ENCODE measurements at regions not wholly inside any gene's neighbourhood (a gene's known extent, or its start where the extent isn't known, plus 50 kb on each side); places are given as distances from the start of the nearest gene placed in this dataset.
"Not testable (repeated sequence)": the region's sequence is repeated elsewhere in the genome, so short reads cannot be mapped to it uniquely, and the experiment has no call there.

DNA sequence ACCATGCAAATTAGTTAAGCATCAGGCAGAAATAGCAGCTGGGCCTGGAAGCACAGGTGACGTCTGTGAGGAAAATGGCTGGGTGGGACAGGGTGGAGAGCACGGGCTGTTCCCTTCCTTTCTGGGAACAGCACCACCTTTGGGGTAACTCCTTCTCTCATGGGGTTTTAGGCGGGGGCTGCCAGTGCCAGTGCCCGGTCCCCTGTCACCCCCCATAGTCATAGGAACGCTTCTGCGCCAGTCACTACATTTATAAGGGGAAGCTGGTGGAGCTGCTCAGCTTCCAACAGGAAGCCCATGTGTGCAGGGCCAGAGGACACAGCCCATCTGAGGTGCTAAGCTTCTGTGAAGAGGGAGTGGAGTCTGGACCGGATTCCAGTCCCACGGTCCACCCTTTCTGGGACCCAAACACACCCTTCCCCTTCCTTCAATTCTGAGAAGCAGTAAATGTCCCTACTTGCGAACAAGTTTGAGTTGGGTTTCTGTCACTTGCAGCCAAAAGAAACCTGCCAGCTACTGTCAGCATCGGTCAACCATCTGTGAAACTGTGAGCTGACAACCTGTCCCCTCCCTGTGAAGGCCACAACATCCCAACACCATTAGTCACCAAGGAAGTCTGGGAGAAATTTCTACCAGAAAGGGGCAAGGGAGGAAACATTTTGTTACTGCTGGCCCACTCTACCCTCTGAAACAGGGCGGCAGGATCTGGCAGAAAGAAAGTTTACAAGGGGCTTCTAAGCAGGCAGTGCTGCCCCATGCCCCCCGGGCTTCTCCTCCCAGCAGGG lies 86.0 kb upstream of the AMZ2 start:
- no peak for DNase-seq
- Histone ChIP-seq H3K4me3 (no peak overlapping the region), H3K27me3 (no peaks in the 10 kb centered on the region), H3K9me3 (no peaks in the 10 kb centered on the region), H3K36me3 (no peaks in the 10 kb centered on the region), H3K27ac (no peak overlapping the region), H3K4me1 (no peaks in the 10 kb centered on the region)
- TF ChIP-seq, protein P1, sequence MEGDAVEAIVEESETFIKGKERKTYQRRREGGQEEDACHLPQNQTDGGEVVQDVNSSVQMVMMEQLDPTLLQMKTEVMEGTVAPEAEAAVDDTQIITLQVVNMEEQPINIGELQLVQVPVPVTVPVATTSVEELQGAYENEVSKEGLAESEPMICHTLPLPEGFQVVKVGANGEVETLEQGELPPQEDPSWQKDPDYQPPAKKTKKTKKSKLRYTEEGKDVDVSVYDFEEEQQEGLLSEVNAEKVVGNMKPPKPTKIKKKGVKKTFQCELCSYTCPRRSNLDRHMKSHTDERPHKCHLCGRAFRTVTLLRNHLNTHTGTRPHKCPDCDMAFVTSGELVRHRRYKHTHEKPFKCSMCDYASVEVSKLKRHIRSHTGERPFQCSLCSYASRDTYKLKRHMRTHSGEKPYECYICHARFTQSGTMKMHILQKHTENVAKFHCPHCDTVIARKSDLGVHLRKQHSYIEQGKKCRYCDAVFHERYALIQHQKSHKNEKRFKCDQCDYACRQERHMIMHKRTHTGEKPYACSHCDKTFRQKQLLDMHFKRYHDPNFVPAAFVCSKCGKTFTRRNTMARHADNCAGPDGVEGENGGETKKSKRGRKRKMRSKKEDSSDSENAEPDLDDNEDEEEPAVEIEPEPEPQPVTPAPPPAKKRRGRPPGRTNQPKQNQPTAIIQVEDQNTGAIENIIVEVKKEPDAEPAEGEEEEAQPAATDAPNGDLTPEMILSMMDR (IDR thresholded peaks at IDR 0.05): no peak
- no peak for TF ChIP-seq POLR2A (IDR thresholded peaks at IDR 0.05)

DNA sequence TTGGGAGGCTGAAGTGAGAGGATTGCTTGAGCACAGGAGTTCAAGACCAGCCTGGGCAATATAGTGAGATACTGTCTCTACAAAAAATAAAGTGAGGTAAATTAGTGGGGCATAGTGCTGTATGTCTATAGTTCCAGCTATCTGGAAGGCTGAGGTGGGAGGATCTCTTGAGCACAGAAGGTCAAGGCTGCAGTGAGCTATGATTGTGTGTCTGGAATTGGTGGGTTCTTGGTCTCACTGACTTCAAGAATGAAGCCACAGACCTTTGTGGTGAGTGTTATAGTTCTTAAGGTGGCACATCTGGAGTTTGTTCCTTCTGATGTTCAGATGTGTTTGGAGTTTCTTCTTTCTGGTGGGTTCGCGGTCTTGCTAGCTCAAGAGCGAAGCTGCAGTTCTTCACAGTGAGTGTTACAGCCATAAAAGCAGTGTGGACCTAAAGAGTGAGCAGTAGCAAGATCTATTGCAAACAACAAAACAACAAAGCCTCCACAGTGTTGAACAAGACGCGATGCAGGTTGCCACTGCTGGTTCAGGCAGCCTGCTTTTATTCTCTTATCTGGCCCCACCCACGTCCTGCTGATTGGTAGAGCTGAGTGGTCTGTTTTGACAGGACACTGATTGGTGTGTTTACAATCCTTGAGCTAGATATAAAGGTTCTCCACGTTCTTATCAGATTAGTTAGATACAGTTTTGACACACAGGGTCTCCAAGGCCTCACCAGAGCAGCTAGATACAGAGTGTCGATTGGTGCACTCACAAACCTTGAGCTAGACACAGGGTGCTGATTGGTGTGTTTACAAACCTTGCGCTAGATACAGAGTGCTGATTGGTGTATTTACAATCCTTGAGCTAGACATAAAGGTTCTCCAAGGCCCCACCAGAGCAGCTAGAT lies 79.3 kb upstream of the AMZ2 start:
- not testable (repeated sequence) for H3K4me1 ChIP-seq, DNase-seq, H3K36me3 ChIP-seq, H3K9me3 ChIP-seq, H3K4me3 ChIP-seq, H3K27me3 ChIP-seq, H3K27ac ChIP-seq

DNA sequence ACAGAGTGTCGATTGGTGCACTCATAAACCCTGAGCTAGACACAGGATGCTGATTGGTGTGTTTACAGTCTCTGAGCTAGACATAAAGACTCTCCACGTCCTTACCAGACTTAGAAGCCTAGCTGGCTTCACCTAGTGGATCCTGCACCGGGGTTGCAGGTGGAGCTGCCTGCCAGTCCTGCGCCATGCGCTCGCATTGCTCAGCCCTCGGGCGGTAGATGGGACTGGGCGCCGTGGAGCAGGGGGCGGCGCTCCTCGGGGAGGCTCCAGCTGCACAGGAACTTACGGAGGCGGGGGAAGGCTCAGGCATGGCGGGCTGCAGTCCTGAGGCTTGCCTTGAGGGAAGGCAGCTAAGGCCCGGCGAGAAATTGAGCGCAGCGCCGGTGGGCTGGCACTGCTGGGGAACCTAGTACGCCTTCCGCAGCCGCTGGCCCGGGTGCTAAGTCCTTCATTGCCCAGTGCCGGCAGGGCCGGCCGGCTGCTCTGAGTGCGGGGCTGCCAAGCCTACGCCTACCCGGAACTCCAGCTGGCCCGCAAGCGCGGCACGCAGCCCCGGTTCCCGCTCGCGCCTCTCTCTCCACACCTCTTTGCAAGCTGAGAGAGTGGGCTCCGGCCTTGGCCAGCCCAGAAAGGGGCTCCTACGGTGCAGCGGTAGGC lies 78.5 kb upstream of the AMZ2 start:
- not testable (repeated sequence) for H3K27me3 ChIP-seq, H3K4me3 ChIP-seq, H3K4me1 ChIP-seq, H3K27ac ChIP-seq, H3K9me3 ChIP-seq, DNase-seq, H3K36me3 ChIP-seq

DNA sequence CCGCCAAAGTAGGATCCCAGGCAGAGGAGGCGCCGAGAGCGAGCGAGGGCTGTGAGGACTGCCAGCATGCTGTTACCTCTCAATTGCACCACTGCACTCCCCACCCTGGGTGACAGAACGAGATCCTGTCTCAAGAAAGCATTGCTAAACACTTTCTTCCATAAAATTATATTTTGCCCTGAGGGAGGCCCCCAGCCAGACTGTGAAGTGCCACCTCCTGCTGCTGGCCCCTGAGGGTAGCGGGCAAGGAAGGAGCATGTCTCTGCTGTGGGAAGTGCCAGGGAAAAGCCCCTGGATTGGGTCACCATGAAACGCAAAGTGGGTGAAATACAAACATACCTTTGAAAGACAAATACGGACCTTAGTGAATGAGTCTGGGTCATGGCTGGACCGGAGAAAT lies 78.0 kb upstream of the AMZ2 start:
- no peaks in the 10 kb centered on the region for H3K4me1 ChIP-seq
- DNase-seq: no peak
- no peak overlapping the region for H3K27ac ChIP-seq
- H3K9me3 ChIP-seq: no peaks in the 10 kb centered on the region
- H3K36me3 ChIP-seq: no peaks in the 10 kb centered on the region
- H3K4me3 ChIP-seq: no peak overlapping the region
- no peaks in the 10 kb centered on the region for H3K27me3 ChIP-seq
- TF ChIP-seq POLR2A (IDR thresholded peaks at IDR 0.05): no peak
- TF ChIP-seq, protein P1 (IDR thresholded peaks at IDR 0.05): no peak

DNA sequence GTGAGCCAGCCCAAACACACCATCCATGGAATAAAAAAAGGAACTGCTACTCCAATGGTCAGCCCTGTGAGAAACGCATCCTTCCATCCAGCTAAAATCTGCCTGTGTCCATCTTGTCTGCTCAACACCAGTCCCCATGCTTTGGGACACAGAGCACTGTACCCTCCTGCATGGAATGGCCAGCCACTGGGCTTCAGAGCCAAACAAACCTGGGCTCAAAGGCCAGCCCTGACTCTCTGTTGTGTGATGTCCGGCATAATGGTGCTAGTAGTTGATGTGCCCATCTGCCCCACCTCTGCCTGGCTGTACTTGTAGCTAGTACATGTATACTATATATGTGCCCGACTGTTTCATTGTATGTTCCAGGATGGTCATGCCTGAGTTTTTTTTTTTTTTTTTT lies 77.6 kb upstream of the AMZ2 start:
- H3K27ac ChIP-seq: no peak overlapping the region
- H3K27me3 ChIP-seq: no peaks in the 10 kb centered on the region
- no peaks in the 10 kb centered on the region for H3K9me3 ChIP-seq
- no peaks in the 10 kb centered on the region for H3K4me1 ChIP-seq
- DNase-seq: no peak
- no peak for TF ChIP-seq POLR2A (IDR thresholded peaks at IDR 0.05)
- TF ChIP-seq, protein P1 (IDR thresholded peaks at IDR 0.05): no peak
- H3K36me3 ChIP-seq: no peaks in the 10 kb centered on the region
- H3K4me3 ChIP-seq: no peak overlapping the region

DNA sequence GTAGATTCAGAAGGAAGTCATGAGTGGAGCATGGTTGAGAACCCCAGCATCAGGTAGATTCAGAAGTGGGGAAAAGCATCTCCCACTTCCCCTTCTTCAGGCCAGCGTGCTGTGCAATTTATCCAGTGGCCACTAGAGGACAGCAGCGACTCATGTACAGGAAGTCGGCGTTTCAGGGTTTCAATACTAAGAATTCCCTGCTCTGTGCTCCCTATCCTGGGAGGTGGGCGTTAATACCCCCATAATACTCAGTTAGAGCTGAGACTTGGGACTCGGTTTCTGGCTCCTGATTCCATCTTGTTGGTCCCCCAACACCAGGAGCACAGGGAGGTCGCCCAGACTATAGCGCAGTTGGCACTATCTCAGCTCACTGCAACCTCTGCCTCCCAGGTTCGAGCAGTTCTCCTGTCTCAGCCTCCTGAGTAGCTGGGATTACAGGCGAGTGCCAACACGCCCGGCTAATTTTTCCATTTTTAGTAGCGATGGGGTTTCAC lies 75.3 kb upstream of the AMZ2 start:
- Histone ChIP-seq H3K27me3 (no peaks in the 10 kb centered on the region), H3K4me1 (no peaks in the 10 kb centered on the region), H3K36me3 (no peaks in the 10 kb centered on the region), H3K9me3 (no peaks in the 10 kb centered on the region), H3K27ac (no peak overlapping the region), H3K4me3 (no peak overlapping the region)
- TF ChIP-seq, protein P1 (IDR thresholded peaks at IDR 0.05): peak; percentile 91 to 99 (median 96)
- TF ChIP-seq POLR2A (IDR thresholded peaks at IDR 0.05): no peak
- peak; percentile 66 to 93 (median 87) for DNase-seq

Data from Peyer's patch (tissue), 4 donors.